SK-MEL-5 (cell line): ENCODE measurements at regions not wholly inside any gene's neighbourhood (a gene's known extent, or its start where the extent isn't known, plus 50 kb on each side); places are given as distances from the start of the nearest gene placed in this dataset.
"Not testable (repeated sequence)": the region's sequence is repeated elsewhere in the genome, so short reads cannot be mapped to it uniquely, and the experiment has no call there.

ENCODE experiments used
- DNase-seq: peaks from one replicate; pipeline ENCODE4 v3.0.0-alpha.2; 2016; ENCODE audit warnings: low read depth, low spot score
- in situ Hi-C: cut with HindIII; loops from 2 replicates; pipeline ENCODE4 v1.10.0; 2016; ENCODE audit warnings: low sequenced_read_pairs, high pct_unique_total_duplicates, low pct_unique_long_range_greater_than_20kb

- in situ Hi-C loops: no loop called here
Observed at GRCh38 chr5:174572591-174572990, 151.8 kb upstream of the MSX2 start.

GRCh38 chr5:174573221-174573994 is 151.0 kb upstream of the MSX2 start:
- in situ Hi-C loops: no loop called here
- DNase-seq: no peak

More at GRCh38 chr5:174572591-174572990, 151.8 kb upstream of the MSX2 start:
- DNase-seq: no peak

- in situ Hi-C loops: no loop called here
- no peak for DNase-seq
Observed at GRCh38 chr5:174575043-174575442, 149.3 kb upstream of the MSX2 start.

- in situ Hi-C loops: no loop called here
- no peak for DNase-seq
Observed at GRCh38 chr5:174576042-174576441, 148.3 kb upstream of the MSX2 start.

GRCh38 chr5:174581479-174581878 is 142.9 kb upstream of the MSX2 start:
- in situ Hi-C loops: no loop called here
- DNase-seq: peak; percentile 52

- in situ Hi-C loops: no loop called here
- no peak for DNase-seq
Observed at GRCh38 chr5:174581894-174582293, 142.5 kb upstream of the MSX2 start.

GRCh38 chr5:174583071-174583470 is 141.3 kb upstream of the MSX2 start:
- DNase-seq: no peak
- in situ Hi-C loops: no loop called here

- in situ Hi-C loops: no loop called here
- no peak for DNase-seq
Observed at GRCh38 chr5:174585472-174585871, 138.9 kb upstream of the MSX2 start.

GRCh38 chr5:174586163-174586562 is 138.2 kb upstream of the MSX2 start:
- DNase-seq, in situ Hi-C loops: not testable (repeated sequence)

GRCh38 chr5:174589011-174589410 is 135.4 kb upstream of the MSX2 start:
- in situ Hi-C loops: no loop called here
- DNase-seq: no peak

- DNase-seq: no peak
- in situ Hi-C loops: no loop called here
Observed at GRCh38 chr5:174589599-174589998, 134.8 kb upstream of the MSX2 start.

- no peak for DNase-seq
- in situ Hi-C loops: no loop called here
Observed at GRCh38 chr5:174590820-174591219, 133.6 kb upstream of the MSX2 start.

GRCh38 chr5:174596429-174596828 is 128.0 kb upstream of the MSX2 start:
- no peak for DNase-seq
- in situ Hi-C loops: no loop called here

- in situ Hi-C loops: no loop called here
Observed at GRCh38 chr5:174599992-174600391, 124.4 kb upstream of the MSX2 start.

GRCh38 chr5:174601946-174602345 is 122.4 kb upstream of the MSX2 start:
- DNase-seq: no peak
- in situ Hi-C loops: no loop called here

More at GRCh38 chr5:174599992-174600391, 124.4 kb upstream of the MSX2 start:
- no peak for DNase-seq

GRCh38 chr5:174606153-174606552 is 118.2 kb upstream of the MSX2 start:
- no peak for DNase-seq
- in situ Hi-C loops: no loop called here

GRCh38 chr5:174606646-174607045 is 117.7 kb upstream of the MSX2 start:
- in situ Hi-C loops: no loop called here
- no peak for DNase-seq

- in situ Hi-C loops: no loop called here
- DNase-seq: no peak
Observed at GRCh38 chr5:174607205-174607604, 117.2 kb upstream of the MSX2 start.

GRCh38 chr5:174607916-174608315 is 116.5 kb upstream of the MSX2 start:
- in situ Hi-C loops: no loop called here
- no peak for DNase-seq
